ENCODE measurements at regions not wholly inside any gene's neighbourhood (a gene's known extent, or its start where the extent isn't known, plus 50 kb on each side); places are given as distances from the start of the nearest gene placed in this dataset.
"Not testable (repeated sequence)": the region's sequence is repeated elsewhere in the genome, so short reads cannot be mapped to it uniquely, and the experiment has no call there.

DNA sequence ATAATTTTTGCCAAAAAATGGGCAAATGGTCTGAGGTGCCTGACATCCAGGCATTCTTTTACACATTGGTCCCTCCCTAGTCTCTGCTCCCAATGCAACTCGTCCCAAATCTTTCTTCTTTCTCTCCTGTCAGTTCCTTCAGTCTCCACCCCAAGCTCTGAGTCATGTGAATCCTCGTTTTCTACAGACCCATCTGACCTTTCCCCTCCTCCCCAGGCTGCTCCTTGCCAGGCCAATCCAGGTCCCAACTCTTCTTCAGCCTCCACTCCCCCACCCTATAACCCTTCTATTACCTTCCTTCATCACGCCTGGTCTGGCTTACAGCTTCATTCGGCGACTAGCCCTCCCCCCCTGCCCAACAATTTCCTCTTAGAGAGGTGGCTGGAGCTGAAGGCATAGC, 55.3 kb downstream of the BBS10 start:
- not testable (repeated sequence) for DNase-seq

DNA sequence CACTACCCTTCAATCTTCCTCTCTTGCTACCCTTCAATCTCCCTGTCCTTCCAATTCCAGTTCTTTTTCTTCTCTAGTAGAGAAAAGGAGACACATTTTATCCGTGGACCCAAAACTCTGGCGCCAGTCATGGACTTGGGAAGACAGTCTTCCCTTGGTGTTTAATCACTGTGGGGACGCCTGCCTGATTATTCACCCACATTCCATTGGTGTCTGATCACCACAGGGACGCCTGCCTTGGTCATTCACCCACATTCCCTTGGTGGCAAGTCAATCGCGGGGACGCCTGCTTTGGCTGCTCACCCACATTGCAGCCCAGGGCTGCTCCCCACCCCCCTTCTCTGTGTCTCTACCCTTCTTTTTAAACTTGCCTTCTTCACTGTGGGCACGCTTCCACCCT, 55.9 kb downstream of the BBS10 start:
- DNase-seq: peak; percentile 34

DNA sequence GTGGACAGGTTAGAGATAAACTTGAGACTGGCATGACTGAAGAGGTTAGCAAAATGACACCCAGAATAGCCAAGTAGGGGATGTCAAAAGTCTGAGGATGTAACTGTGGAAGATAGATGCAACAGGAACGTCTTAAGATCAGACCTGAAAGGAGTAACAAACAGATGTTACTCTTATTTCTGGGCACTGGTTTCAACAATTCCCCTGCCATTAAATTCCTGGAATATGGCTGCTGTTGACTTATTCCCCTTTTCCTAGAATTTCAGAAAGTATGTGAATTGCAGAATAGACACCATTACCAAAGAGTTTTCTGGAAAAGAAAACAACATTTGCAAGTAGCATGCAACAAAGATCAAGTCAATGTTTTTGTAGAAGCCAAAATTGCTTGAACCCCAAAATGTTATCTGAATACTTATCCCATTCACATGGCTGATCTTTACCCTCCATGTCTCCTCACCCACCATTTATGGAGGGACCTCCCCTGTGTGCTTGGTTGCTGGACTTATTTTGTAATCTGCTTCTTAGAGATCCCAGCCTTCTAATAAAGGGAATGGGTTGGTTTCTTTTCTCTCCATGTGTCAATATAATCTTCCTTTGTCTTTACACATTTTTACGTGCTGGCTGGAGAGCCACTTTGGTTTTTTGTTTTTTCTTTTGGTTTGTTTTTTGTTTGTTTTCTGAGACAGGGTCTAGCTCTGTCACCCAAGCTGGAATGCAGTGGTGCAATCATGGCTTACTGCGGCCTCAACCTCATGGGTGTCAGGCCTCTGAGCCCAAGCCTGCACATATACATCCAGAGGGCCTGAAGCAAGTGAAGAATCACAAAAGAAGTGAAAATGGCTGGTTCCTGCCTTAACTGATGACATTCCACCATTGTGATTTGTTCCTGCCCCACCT, 57.0 kb downstream of the BBS10 start:
- DNase-seq: no peak

DNA sequence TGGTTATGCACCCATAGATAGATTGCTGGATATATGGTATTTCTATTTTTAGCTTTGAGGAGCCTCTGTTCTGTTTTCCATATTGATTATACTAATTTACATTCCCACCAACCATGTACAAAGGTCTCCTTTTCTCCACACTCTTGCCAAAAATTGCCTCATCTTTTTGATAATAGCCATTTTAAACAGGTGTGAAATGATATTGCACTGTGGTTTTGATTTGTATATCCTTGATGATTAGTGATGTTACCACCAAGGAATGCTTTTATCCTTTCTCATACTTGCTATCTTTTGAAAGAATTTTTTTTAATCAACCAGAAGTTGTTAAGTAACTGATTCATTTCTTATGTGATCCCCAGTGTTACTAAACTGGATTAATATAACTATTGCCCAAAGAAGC, 60.0 kb downstream of the BBS10 start:
- no peak for DNase-seq

DNA sequence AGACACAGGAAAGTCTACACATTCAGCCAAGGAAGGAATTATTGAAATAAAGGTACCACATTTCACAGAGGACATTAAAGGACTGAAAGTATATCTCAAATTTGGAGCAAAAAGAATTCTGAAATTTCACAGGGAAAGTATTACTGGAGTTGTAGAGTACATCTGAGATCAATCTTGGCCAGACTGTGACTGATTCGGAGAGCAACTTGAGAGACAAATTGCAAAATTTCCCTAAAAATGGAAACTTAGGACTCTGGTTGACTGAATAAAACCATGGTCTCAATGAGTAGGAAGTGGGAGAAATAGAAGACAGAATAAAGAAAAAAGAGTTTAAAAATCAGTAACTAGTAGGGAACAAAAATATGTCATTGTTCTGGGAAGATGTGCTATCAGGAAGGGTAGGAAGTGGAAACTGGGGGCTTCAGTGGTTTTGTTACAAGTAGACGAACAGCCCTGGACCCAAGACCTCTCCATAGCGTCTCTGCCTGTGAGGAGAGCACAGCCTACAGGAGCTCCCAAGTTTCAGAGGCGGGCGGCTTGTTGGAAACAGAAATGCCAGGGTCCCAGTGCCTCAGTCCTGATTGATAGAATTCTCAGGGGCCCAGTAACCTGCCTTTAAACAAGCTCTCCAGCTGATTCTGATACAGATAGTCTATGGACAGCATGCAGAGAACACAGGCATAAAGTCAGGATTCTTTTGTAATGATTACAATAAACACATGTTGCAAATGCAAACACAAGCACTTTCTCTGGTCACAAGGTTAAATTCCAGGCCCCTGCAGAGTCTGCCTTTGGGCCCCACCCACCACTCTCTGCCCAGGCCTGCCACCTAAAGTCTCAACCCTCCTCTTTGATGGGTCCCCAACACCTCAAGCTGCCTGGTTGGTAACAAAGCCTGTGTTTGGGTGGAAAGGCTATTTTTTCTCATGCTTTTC, 63.1 kb downstream of the BBS10 start:
- DNase-seq: peak; percentile 55

DNA sequence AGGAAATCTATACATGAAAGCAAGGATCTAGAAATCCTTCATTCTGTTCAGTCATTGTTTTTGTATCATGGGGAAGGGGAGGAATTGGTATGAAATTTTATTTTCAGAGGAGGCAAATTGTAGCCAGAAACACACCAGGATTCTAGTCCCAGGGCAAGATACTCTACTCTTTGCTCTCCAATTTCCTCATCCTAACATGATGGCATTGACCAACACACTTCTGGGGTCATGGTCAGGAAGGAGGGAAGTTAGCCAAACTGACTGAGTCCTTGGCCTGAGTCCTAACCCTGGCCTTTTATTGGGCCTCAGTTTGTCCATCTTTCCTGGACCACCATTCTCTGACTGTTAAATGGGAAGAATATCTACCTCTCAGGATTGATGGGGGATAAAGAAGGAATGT, 65.5 kb downstream of the BBS10 start:
- no peak for DNase-seq

DNA sequence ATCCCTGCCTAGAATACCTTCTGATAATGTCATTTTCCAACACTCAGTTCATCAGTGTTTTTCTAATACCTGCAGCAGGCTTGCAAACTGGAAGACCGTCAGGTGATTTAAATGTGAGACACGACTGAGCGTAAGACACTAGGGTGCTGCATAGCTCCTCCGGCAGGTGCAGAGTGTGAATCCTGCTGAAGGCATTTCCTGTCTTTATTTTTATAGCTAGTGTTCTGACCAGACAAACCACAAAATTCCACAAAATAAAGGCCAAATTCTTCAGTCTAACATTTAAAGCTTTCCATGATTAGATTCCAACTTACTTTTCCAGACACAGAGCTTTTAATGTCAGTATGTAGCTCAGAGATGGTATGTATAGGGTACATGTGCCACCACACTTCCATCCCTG, 70.7 kb downstream of the BBS10 start:
- peak; percentile 86 for DNase-seq

DNA sequence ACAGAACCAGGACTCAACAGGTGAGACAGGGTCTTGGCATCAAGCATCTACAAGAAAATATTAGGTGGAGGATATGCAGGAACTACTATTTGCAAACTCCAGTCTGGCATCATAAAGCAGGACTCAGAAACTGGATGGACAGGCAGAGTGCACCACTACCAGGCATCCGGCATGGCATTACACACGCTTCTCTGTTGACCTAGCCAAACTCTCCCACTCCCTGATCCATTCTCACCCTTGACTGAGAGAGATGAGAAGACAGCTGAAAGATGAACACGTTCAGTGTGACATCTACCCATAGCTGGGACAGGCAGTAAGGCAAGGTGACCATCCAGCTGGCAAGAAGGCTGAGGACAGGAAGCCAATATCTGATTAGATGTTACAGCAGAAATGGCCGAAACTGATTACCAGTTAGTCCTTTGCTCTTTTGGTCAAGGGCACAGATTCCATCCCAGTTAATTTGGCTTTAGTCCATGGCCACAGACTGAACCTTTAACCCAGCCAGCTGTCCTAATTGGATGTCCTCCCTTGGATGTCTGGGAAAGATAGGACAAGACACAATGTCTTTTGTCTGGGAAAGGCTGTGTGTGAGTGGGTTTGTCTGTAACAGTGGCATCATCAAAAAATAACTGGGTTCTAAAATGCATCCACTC, 71.6 kb downstream of the BBS10 start:
- no peak for DNase-seq

DNA sequence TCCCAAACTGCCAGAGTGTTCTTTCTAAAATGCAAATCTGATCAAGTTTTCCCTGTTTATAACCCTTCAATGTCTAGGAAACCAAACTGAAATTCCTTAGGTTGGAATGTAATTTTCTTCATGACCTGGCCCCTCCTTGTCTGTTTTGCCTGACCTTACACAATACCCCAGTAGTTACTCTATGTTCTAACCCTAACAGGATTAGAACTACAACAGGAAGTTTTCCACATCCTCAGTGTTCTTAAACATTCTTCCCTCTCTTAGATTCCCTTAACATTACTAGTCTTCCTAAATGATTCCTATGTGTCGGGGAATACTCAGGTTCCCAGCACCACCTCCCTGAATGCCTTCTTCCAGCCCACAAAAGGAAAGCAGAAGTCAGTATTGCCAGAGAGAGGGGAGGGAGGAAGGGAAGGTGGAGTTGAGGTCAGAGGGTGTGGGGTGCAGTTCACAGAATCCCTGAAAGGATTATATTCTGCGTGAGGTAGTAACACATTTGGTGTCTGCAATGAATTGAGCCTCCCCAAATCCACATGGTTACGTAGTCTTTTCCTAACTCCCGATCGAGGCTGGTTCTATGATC, 72.6 kb downstream of the BBS10 start:
- no peak for DNase-seq

DNA sequence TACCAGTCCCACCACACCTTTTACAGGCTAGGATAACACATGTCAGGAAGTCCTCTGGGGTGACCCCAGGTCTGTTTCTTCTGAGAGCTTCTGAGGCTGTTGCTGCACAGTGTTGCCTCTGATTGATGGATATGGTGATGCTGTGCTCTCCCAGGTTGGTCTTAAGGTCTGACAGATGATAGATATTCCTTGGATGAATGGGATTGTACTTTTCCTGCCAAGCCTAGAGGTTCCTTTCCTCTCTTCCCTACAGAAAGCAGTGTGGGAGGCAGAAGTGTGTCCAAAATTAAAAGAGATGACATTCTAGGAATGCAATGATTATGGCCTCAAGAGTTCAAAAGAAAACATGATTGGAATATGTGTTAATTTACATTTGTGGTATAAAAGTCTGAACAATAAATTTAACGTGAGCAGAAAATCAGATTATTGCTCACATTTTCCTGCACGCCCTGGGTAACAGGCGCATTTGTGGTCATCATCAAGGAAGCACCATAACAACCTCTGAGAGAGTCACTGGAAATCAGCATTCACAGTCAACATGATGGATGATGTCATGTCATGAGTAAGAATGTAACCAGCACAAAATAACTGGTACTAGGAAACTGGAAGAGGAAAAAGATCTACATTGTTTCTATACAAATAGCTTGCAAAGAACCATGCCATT, 73.7 kb downstream of the BBS10 start:
- peak; percentile 44 for DNase-seq

DNA sequence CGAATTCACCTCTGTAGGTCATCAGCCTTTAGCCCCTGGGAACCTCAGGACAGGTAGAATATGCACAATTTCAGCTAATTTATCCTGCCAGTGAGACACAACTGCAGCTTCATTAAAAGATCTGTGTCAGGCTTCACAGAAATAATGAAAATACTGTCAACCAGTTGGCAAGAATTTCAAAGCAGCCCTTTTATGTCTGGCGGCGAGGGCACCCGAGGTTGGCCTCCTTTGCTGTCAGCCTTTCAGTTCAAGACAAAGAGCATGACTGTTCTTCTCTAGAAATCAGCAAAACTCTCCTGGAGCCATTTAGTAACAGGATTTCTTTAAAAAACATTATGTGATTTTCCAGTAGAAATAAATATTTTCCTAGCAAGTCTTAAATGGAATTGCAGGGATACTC, 75.9 kb downstream of the BBS10 start:
- DNase-seq: no peak

DNA sequence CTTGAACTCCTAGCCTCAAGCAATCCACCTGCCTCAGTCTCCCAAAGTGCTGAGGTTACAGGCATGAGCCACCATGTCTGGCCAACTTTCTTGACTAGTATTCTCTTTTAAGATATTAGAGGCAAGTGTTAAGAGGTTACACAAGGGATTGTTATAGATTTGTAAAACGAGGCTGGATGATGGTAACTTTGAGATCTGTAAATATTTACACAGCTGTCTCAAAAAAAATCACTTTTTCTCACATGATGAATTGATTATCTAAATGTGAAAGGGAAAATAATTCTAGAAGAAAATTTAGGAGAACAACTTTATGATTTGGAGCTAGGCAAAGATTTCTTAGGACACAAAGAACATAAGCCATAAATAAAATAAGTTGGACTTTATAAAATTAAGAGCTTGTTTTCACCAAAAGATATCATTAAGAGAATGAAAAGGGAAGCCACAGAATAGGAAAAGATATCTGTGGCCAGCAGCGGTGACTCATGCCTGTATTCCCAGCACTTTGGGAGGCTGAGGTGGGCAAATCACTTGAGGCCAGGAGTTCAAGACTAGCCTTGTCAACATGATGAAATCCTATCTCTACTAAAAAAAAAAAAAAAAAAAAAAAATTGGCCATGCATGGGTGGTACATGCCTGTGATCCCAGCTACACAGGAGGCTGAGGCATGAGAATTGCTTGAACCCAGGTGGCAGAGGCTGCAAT, 77.4 kb downstream of the BBS10 start:
- no peak for DNase-seq

DNA sequence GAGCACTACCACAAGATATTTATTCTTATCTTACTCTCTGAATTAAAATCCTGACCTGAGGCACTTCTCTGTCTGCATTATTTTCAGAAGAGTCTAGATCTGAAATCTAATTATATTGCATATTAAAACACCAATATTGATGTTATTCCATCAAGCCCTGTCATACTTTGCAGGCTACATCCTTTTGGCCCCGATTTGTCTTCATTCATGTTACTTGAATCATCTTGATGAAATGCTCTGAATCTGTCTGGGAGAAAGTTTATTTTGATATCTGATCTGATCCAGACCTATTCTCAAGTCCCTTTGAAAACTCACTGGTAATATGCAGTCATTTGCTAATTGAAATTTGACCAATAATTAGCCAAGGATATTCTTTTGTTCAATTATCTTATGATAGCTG, 79.9 kb downstream of the BBS10 start:
- DNase-seq: peak; percentile 37

DNA sequence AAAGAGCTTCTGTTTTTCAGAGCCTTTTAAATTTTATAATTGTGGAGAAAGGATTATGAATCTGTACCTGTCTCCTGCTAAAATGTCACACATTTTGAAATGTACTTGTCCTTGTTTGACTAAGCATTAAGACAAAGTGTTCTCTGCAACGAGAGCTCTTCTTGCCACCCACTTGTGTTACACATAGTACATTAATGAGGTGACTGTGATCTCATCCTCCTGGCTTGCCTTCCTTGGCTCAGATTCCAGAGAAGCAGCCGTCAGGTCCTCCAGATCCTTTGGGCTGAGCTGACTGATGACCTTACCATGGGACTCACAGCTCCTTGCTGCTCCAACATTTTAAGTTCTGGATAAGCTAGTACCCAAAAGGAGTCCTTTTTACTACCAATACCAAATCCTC, 81.4 kb downstream of the BBS10 start:
- DNase-seq: peak; percentile 86

DNA sequence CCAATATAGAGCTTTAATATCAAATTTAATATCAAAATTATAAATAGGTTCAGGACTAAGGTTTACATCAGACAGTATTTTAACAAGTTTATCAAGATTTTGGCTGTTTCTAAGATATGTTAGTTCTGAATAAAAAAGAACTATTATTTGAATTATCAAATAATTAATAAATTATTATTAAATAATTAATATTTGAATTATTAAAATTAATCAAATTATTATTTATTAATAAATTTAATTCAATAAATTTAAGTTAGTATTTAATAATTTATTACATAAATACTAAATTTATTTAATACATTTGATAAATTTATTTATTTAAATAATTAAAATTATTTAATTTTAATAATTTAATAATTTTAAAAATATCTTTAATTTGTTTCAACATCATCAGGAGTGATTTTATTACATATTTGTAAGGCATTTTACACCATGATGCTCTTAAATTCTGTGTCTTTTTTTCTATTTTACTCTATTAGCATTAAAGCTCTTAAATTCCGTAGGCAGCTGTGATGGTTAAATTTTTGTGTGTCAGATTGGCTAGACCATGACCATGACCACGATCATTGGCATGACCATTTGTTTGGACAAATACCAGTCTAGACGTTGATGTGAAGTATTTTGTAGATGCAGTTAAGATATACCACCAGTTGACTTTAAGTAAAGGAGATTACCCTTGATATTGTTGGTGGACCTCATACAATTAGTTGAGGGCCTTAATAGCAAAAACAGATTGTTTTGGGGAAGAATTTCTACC, 82.6 kb downstream of the BBS10 start:
- DNase-seq: no peak

DNA sequence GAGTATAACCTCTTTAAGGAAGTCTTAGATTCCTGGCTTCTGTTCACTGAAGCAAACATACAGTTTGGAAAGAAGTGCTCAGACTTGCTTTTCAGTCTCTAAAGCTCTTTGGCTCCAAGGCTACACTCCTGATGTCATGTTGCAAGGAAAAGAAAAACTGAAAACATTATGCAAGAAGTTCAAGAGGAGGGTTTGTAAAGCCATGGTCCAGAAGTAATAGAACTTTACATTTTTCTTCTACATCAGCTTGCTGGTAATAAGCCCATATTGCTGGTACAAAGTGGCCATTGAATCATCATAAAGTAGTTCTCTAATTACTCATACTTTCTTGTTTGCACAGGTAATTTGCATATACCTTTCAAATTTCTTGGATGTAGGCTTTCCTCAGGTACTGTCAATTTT, 83.6 kb downstream of the BBS10 start:
- no peak for DNase-seq

DNA sequence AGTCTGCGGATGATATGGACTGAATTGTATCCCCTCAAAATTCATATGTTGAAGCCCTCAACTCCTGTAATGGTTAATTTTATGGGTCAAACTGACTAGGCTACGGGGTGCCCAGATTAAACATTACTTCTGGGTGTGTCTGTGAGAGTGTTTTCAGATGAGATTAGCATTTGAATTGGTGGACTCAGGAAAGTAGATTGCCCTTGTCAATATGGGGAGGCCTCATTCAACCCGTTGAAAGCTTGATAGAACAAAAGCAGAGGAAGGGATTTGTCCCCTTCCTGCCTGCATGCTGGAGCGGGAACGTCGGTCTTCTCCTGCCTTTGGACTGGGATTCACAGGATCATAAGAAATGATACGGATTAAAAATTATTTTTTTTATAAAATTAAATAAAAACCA, 84.5 kb downstream of the BBS10 start:
- no peak for DNase-seq

DNA sequence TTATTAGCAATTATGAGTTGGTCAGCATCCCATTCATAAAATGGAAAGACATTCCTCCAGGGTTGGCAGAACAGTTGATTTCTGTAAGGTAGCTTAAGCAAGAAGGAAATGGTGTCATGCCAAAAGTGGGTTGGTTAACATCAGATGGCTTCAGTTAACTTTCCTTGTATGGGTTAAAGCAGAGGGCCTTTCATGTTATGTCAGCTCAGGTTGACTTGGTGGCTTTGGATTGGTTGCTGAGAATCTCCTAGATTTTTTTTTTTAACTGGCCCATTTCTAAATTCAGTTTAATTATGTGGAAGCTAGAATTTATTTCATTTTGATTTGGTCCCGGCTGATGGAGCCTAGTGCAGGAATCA, 87.8 kb downstream of the BBS10 start:
- DNase-seq: peak; percentile 48

DNA sequence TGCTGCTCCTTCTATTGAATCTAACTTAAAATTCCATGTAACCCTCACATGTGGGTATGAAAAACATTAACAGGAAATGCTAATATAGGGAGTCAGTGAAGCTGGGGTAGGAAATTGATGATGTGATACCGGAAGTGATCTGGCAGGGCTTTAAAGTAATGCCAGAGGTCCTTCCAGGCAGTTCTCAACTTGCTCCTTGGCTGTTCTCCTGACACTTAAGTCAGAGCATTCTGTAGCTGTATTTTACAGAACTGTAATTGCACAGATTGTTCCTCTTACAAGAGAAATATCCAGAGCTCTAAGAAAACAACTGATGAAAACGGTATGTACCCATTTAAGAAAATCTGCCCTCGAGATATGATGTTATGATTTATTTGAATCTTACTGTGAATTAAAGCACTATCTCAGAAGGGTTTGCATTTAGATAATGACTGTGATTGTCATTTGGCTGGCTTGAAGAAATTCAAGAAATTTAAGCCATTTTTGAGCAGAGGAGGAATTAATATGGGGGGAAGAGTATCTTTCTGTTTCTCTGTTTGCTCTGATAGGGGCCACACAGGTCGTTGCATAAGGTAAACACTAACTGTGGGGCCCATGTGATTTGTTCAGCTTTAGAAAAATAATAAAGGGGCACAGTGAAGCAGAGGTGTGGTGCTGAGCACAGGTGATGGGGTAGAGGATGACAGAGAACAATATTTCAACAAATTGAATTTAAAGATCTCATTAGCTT, 88.4 kb downstream of the BBS10 start:
- DNase-seq: peak; percentile 88

DNA sequence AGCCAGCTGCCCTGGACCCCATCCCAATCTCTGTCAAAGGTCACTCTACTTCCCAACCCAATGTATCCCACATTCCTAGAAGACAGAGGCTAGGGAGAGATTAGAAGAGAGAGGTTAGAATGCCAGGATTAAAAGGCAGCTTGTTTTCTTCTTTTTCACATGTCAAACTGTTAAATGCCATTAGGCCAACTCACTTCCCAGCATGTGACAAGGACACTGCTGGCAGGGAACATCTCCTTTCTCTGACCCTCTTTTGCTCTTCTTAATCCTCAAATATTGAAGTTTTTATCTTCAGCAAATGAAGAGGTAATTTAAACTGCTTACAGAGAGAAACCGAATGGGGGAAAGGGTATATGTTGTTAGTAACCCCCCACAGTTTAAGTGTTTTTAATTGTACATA, 89.1 kb downstream of the BBS10 start:
- DNase-seq: peak; percentile 24
